RWPE1 (cell line): ENCODE measurements at regions not wholly inside any gene's neighbourhood (a gene's known extent, or its start where the extent isn't known, plus 50 kb on each side); places are given as distances from the start of the nearest gene placed in this dataset.

Experiments used
- CTCF ChIA-PET: fragments of 350-600 bp; sonication (Branson Sonifier 250); formaldehyde crosslinking; extraction: SDS; loops from one replicate; lab custom pipeline; 2021; lab: Yijun Ruan, JAX
- POLR2A ChIA-PET: fragments of 400-600 bp; formaldehyde crosslinking; extraction: SDS; loops from one replicate; lab custom pipeline; 2020; ENCODE audit warnings: antibody characterized with exemption; ENCODE audit not compliant: low non-redundant PET; lab: Yijun Ruan, JAX
- DNase-seq: peaks from one replicate; pipeline ENCODE4 v3.0.0; 2012; ENCODE audit warnings: low spot score
- H3K27ac ChIP-seq: fragments of 450-650 bp; 2 replicates; pipeline ENCODE4 v1.5.1; 2017
- CTCF ChIP-seq: fragments of 450-650 bp; conservative IDR thresholded peaks from 2 replicates; pipeline ENCODE4 v1.5.1; 2017; ENCODE audit warnings: low read depth, mild to moderate bottlenecking

- DNase-seq: peak; percentile 11
- CTCF ChIA-PET: interaction anchor here (0.8 to 1.0 kb wide), 2 partner anchors 31 to 121 kb away, joined by 3 to 4 read pairs; no protein-coding TSS in a partner anchor
- no peak for TF ChIP-seq CTCF
Measured at GRCh38 chr15:59941612-59942011, 62.5 kb upstream of the FOXB1 start.

GRCh38 chr15:59940928-59941327 lies 63.2 kb upstream of the FOXB1 start:
- ChIA-PET POLR2A (no interaction called here), CTCF (no interaction called here)
- TF ChIP-seq CTCF: no peak
- H3K27ac ChIP-seq: no peak overlapping the region
- no peak for DNase-seq

More at GRCh38 chr15:59941612-59942011, 62.5 kb upstream of the FOXB1 start:
- no peak overlapping the region for H3K27ac ChIP-seq
- POLR2A ChIA-PET: no interaction called here

DNA sequence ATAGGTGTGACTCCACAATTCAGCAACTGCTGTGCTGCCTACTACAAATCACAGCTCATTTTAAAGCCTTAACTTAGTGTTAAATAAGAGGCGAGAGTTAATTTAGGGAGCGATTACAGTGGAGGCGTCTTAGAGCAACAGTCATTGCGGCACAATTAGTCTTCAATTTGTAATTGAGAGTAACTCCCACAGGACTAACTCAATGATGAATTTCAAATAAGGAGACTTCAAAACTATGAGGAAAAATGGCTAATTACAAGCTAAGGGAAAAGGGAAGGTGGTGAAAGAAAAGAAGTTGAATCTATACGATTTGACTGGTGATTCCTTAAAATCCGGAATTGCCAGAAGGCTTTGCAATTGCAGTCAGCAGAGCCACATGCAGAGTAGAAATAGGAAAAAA lies 63.7 kb upstream of the FOXB1 start:
- ChIA-PET POLR2A (no interaction called here), CTCF (interaction anchor here (0.7 kb wide), 1 partner anchor 175 kb away, joined by 3 read pairs; no protein-coding TSS in a partner anchor)
- DNase-seq: no peak
- no peak for TF ChIP-seq CTCF
- no peak overlapping the region for H3K27ac ChIP-seq

- H3K27ac ChIP-seq: no peak overlapping the region
- ChIA-PET POLR2A (no interaction called here), CTCF (no interaction called here)
- TF ChIP-seq CTCF: no peak
- DNase-seq: no peak
Measured at GRCh38 chr15:59936741-59937140, 67.4 kb upstream of the FOXB1 start.

GRCh38 chr15:59933607-59934006 lies 70.5 kb upstream of the FOXB1 start:
- ChIA-PET POLR2A (no interaction called here), CTCF (interaction anchor here (0.7 kb wide), 1 partner anchor 199 kb away, joined by 4 read pairs; no protein-coding TSS in a partner anchor)
- DNase-seq: peak; percentile 8
- no peak for TF ChIP-seq CTCF
- no peak overlapping the region for H3K27ac ChIP-seq

DNA sequence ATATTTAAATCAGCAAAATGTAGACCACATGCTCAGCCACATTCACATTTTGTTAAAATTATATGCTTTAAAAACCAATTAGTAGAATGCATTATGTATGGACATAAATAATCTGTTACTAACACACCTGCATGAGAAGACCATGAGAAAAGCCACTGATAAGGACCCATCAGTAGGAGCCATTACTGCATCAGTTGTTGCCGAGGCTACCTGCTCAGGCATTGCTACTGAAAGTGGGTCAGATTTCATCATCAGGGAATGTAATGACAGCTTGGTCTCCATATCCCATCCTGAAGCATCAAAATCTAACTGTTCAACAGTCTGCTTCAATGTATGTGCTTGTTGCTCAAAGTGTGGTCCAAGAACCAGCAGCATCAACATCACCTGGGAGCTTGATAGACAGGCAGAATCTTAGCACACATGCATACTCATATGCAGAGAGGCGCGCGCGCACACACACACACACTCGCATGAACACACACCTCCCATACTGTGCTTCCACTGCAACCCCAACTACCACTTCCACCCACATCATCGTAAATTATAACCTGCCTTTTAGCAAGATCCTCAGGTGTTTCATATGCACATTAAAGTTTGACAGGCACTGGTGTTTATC lies 72.4 kb upstream of the FOXB1 start:
- DNase-seq: no peak
- no peak overlapping the region for H3K27ac ChIP-seq
- TF ChIP-seq CTCF: no peak
- POLR2A ChIA-PET: no interaction called here
- CTCF ChIA-PET: interaction anchor here (0.6 to 0.7 kb wide), 2 partner anchors 8 to 39 kb away, joined by 3 to 4 read pairs; no protein-coding TSS in a partner anchor
